Neural progenitor cell (in vitro differentiated cells): ENCODE measurements at regions not wholly inside any gene's neighbourhood (a gene's known extent, or its start where the extent isn't known, plus 50 kb on each side); places are given as distances from the start of the nearest gene placed in this dataset.

Experiments used
- CTCF ChIP-seq: fragments of 200-600 bp; sonication (generic); IDR thresholded peaks from 2 replicates; pipeline ENCODE4 v1.5.1; 2017; ENCODE audit warnings: antibody characterized with exemption, mild to moderate bottlenecking
- EZH2 ChIP-seq: fragments of 200-600 bp; sonication (generic); IDR thresholded peaks from 2 replicates; pipeline ENCODE4 v1.6.1; 2017; ENCODE audit warnings: antibody characterized with exemption, mild to moderate bottlenecking, moderate library complexity
- EZH2phosphoT487 ChIP-seq: fragments of 200-600 bp; sonication (generic); IDR thresholded peaks from 2 replicates; pipeline ENCODE4 v1.6.1; 2017; ENCODE audit warnings: antibody characterized with exemption

GRCh38 chrX:150202641-150203247 lies 160.4 kb upstream of the MAMLD1 start:
- TF ChIP-seq CTCF = no peak
- no peak for TF ChIP-seq EZH2phosphoT487
- TF ChIP-seq EZH2 = no peak
